HepG2 (cell line): ENCODE measurements at regions not wholly inside any gene's neighbourhood (a gene's known extent, or its start where the extent isn't known, plus 50 kb on each side); places are given as distances from the start of the nearest gene placed in this dataset.

Experiments used
- EP300 ChIP-seq, 3 experiments: sonication (generic) in 1 of 3; formaldehyde crosslinking in 1 of 3; IDR thresholded peaks; 2 replicates each; pipeline versions ENCODE4 v1.5.1 to v1.6.1; 2011 to 2020; ENCODE audit warnings: low read depth in 2 of 3, low read length in 2 of 3, borderline replicate concordance in 1 of 3, improper control_type of control experiment in 1 of 3, mild to moderate bottlenecking in 1 of 3, missing genetic modification reagents in 1 of 3, moderate library complexity in 1 of 3
- FOXK2 ChIP-seq: fragments of 450-650 bp; IDR thresholded peaks from 2 replicates; pipeline ENCODE4 v1.6.1; 2016
- KDM4B ChIP-seq: sonication (generic); formaldehyde crosslinking; IDR thresholded peaks from 2 replicates; pipeline ENCODE4 v1.4.0; 2020; ENCODE audit warnings: missing genetic modification reagents
- KDM5A ChIP-seq: fragments of 200-600 bp; sonication (generic); IDR thresholded peaks from 2 replicates; pipeline ENCODE4 v1.7.0; 2018; ENCODE audit warnings: antibody characterized with exemption, mild to moderate bottlenecking, low read length, borderline replicate concordance
- LRRFIP1 ChIP-seq: sonication (generic); formaldehyde crosslinking; conservative IDR thresholded peaks from 2 replicates; pipeline ENCODE4 v1.4.0; 2020; ENCODE audit warnings: missing genetic modification reagents
- NFE2L1 ChIP-seq: sonication (generic); formaldehyde crosslinking; IDR thresholded peaks from 2 replicates; pipeline ENCODE4 v1.4.0; 2020; ENCODE audit warnings: missing genetic modification reagents, mild to moderate bottlenecking, borderline replicate concordance
- NFKB2 ChIP-seq: sonication (generic); formaldehyde crosslinking; IDR thresholded peaks from 2 replicates; pipeline ENCODE4 v1.4.0; 2020; ENCODE audit warnings: missing genetic modification reagents, borderline replicate concordance
- NKX3-1 ChIP-seq: sonication (generic); formaldehyde crosslinking; IDR thresholded peaks from 2 replicates; pipeline ENCODE4 v1.5.0; 2020; ENCODE audit warnings: missing genetic modification reagents
- PLRG1 ChIP-seq: fragments of 450-650 bp; conservative IDR thresholded peaks from 2 replicates; pipeline ENCODE4 v1.6.1; 2016
- ZNF10 ChIP-seq: sonication (generic); formaldehyde crosslinking; IDR thresholded peaks from 2 replicates; pipeline ENCODE4 v1.4.0; 2020; ENCODE audit warnings: mild to moderate bottlenecking, low read depth, missing genetic modification reagents, borderline replicate concordance
- ZNF136 ChIP-seq: sonication (generic); formaldehyde crosslinking; IDR thresholded peaks from 2 replicates; pipeline ENCODE4 v1.8.1; 2022; ENCODE audit warnings: low read depth, mild to moderate bottlenecking, moderate library complexity, missing genetic modification reagents
- ZNF468 ChIP-seq: sonication (generic); formaldehyde crosslinking; IDR thresholded peaks from 2 replicates; pipeline ENCODE4 v1.8.0; 2022; ENCODE audit warnings: mild to moderate bottlenecking, moderate library complexity, missing genetic modification reagents
- ZNF598 ChIP-seq: sonication (generic); formaldehyde crosslinking; IDR thresholded peaks from 2 replicates; pipeline ENCODE4 v1.5.1; 2020; ENCODE audit warnings: mild to moderate bottlenecking, missing genetic modification reagents, borderline replicate concordance
- ZNF614 ChIP-seq: IDR thresholded peaks from 2 replicates; pipeline ENCODE4 v1.6.1; 2018; ENCODE audit warnings: missing biosample characterization, missing genetic modification reagents, inconsistent platforms, borderline replicate concordance
- ZNF737 ChIP-seq: sonication (generic); formaldehyde crosslinking; IDR thresholded peaks from 2 replicates; pipeline ENCODE4 v1.5.0; 2020; ENCODE audit warnings: missing genetic modification reagents, mild to moderate bottlenecking, borderline replicate concordance
- ZNF776 ChIP-seq: sonication (generic); formaldehyde crosslinking; IDR thresholded peaks from 2 replicates; pipeline ENCODE4 v1.4.0; 2020; ENCODE audit warnings: mild to moderate bottlenecking, missing genetic modification reagents
- ZNF788 ChIP-seq: sonication (generic); formaldehyde crosslinking; IDR thresholded peaks from 2 replicates; pipeline ENCODE4 v1.5.0; 2020; ENCODE audit warnings: mild to moderate bottlenecking, missing genetic modification reagents, borderline replicate concordance
- ZNF883 ChIP-seq: sonication (generic); formaldehyde crosslinking; IDR thresholded peaks from 2 replicates; pipeline ENCODE4 v1.5.1; 2020; ENCODE audit warnings: mild to moderate bottlenecking, missing genetic modification reagents; ENCODE audit errors: not compliant biosample characterization
- ZSCAN29 ChIP-seq: sonication (generic); formaldehyde crosslinking; conservative IDR thresholded peaks from 2 replicates; pipeline ENCODE4 v1.4.0; 2020; ENCODE audit warnings: mild to moderate bottlenecking, missing genetic modification reagents
- TF ChIP-seq, protein P1 (sequence below): sonication (generic); formaldehyde crosslinking; IDR thresholded peaks from 2 replicates; pipeline ENCODE4 v1.9.0; 2021; ENCODE audit warnings: mild to moderate bottlenecking, missing genetic modification reagents
- TF ChIP-seq, protein P2 (sequence below): sonication (generic); formaldehyde crosslinking; IDR thresholded peaks from 2 replicates; pipeline ENCODE4 v1.4.0; 2020; ENCODE audit warnings: mild to moderate bottlenecking, missing genetic modification reagents

- TF ChIP-seq, protein P1, sequence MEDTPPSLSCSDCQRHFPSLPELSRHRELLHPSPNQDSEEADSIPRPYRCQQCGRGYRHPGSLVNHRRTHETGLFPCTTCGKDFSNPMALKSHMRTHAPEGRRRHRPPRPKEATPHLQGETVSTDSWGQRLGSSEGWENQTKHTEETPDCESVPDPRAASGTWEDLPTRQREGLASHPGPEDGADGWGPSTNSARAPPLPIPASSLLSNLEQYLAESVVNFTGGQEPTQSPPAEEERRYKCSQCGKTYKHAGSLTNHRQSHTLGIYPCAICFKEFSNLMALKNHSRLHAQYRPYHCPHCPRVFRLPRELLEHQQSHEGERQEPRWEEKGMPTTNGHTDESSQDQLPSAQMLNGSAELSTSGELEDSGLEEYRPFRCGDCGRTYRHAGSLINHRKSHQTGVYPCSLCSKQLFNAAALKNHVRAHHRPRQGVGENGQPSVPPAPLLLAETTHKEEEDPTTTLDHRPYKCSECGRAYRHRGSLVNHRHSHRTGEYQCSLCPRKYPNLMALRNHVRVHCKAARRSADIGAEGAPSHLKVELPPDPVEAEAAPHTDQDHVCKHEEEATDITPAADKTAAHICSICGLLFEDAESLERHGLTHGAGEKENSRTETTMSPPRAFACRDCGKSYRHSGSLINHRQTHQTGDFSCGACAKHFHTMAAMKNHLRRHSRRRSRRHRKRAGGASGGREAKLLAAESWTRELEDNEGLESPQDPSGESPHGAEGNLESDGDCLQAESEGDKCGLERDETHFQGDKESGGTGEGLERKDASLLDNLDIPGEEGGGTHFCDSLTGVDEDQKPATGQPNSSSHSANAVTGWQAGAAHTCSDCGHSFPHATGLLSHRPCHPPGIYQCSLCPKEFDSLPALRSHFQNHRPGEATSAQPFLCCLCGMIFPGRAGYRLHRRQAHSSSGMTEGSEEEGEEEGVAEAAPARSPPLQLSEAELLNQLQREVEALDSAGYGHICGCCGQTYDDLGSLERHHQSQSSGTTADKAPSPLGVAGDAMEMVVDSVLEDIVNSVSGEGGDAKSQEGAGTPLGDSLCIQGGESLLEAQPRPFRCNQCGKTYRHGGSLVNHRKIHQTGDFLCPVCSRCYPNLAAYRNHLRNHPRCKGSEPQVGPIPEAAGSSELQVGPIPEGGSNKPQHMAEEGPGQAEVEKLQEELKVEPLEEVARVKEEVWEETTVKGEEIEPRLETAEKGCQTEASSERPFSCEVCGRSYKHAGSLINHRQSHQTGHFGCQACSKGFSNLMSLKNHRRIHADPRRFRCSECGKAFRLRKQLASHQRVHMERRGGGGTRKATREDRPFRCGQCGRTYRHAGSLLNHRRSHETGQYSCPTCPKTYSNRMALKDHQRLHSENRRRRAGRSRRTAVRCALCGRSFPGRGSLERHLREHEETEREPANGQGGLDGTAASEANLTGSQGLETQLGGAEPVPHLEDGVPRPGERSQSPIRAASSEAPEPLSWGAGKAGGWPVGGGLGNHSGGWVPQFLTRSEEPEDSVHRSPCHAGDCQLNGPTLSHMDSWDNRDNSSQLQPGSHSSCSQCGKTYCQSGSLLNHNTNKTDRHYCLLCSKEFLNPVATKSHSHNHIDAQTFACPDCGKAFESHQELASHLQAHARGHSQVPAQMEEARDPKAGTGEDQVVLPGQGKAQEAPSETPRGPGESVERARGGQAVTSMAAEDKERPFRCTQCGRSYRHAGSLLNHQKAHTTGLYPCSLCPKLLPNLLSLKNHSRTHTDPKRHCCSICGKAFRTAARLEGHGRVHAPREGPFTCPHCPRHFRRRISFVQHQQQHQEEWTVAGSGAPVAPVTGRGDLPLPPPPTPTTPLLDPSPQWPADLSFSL (CRISPR knock-in tag), result no peak
- TF ChIP-seq NFKB2 (CRISPR knock-in tag) (no peak), NFE2L1 (CRISPR knock-in tag) (no peak), ZNF136 (CRISPR knock-in tag) (no peak), ZSCAN29 (CRISPR knock-in tag) (no peak), PLRG1 (no peak), FOXK2 (no peak), ZNF883 (CRISPR knock-in tag) (no peak), EP300 (IDR thresholded peaks at IDR 0.05; ENCODE audit: low read depth in 2 of 2, low read length in 2 of 2) (peak in 1 of 2 experiments; percentile 46; a peak in 2 of 4 replicates), EP300 (CRISPR knock-in tag; IDR thresholded peaks at IDR 0.05; ENCODE audit: borderline replicate concordance) (no peak), LRRFIP1 (CRISPR knock-in tag) (no peak), ZNF598 (CRISPR knock-in tag) (no peak), ZNF737 (CRISPR knock-in tag) (no peak), ZNF468 (no peak), ZNF10 (no peak), ZNF788 (no peak), ZNF614 (no peak), KDM5A (no peak), NKX3-1 (no peak), KDM4B (CRISPR knock-in tag) (no peak), ZNF776 (CRISPR knock-in tag) (no peak)
- TF ChIP-seq, protein P2, sequence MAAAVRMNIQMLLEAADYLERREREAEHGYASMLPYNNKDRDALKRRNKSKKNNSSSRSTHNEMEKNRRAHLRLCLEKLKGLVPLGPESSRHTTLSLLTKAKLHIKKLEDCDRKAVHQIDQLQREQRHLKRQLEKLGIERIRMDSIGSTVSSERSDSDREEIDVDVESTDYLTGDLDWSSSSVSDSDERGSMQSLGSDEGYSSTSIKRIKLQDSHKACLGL (CRISPR knock-in tag), result no peak
Observed at GRCh38 chr14:53881161-53881871, 75.3 kb downstream of the BMP4 start (continued).
